ENCODE measurements at regions not wholly inside any gene's neighbourhood (a gene's known extent, or its start where the extent isn't known, plus 50 kb on each side); places are given as distances from the start of the nearest gene placed in this dataset.

DNA sequence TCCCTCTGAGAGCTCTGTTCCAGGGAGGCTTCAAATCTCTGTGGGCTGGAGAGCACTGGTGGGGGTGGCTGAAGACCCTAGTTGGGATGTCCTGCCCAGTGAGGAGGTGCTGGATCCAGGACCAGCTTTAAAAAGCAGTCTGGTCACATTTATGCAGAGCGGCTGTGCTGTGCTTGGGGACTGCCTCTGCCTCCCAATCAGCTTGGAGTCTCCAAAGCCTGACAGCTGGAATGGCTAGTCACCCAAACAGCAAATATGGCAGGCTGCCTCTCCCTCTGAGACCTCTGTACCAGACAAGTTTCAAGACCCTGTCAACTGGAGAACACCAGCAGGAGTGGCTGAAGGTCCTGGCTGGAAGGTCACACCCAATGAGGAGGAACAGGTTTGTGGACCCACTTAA lies 848.1 kb upstream of the DIAPH2 start:
- H3K36me3 ChIP-seq: no peaks in the 10 kb centered on the region
- no peak for TF ChIP-seq POLR2A (IDR thresholded peaks at IDR 0.05)
- TF ChIP-seq CTCF (IDR thresholded peaks at IDR 0.05): no peak
- no peak for TF ChIP-seq EP300 (IDR thresholded peaks at IDR 0.05)
- 100% methylated on average over 1 of the region's 1 CpG; no CpG with 5 or more reads in 1 of the 2 donors for WGBS, 2 donors
- no peaks in the 10 kb centered on the region for H3K9me3 ChIP-seq
- H3K27ac ChIP-seq: no peak overlapping the region
- no peaks in the 10 kb centered on the region for H3K4me1 ChIP-seq
- no peak overlapping the region for H3K4me3 ChIP-seq
- H3K27me3 ChIP-seq: no peaks in the 10 kb centered on the region
- DNase-seq (ENCODE audit: low spot score in 2 of 2): no peak

- no peak for TF ChIP-seq EP300 (IDR thresholded peaks at IDR 0.05)
- TF ChIP-seq CTCF (IDR thresholded peaks at IDR 0.05): no peak
- TF ChIP-seq POLR2A (IDR thresholded peaks at IDR 0.05): no peak
- Histone ChIP-seq H3K9me3 (no peaks in the 10 kb centered on the region), H3K27ac (no peak overlapping the region), H3K36me3 (no peaks in the 10 kb centered on the region), H3K27me3 (no peaks in the 10 kb centered on the region), H3K4me1 (no peaks in the 10 kb centered on the region), H3K4me3 (no peak overlapping the region)
- DNase-seq (ENCODE audit: low spot score in 2 of 2): no peak
These were observed 842.8 kb upstream of the DIAPH2 start for GRCh38 chrX:95841863-95842262.

GRCh38 chrX:95860127-95860526 lies 824.5 kb upstream of the DIAPH2 start:
- Histone ChIP-seq H3K27ac (no peak overlapping the region), H3K9me3 (peaks cover 0 to 4% (median 1%) of the 10 kb centered on the region in 4 donors), H3K4me3 (no peak overlapping the region), H3K36me3 (no peaks in the 10 kb centered on the region), H3K4me1 (no peaks in the 10 kb centered on the region), H3K27me3 (no peaks in the 10 kb centered on the region)
- no peak for TF ChIP-seq POLR2A (IDR thresholded peaks at IDR 0.05)
- no peak for TF ChIP-seq EP300 (IDR thresholded peaks at IDR 0.05)
- no peak for TF ChIP-seq CTCF (IDR thresholded peaks at IDR 0.05)
- WGBS, 2 donors: 67 to 70% methylated on average over 1 of the region's 1 CpG
- no peak for DNase-seq (ENCODE audit: low spot score in 2 of 2)

DNA sequence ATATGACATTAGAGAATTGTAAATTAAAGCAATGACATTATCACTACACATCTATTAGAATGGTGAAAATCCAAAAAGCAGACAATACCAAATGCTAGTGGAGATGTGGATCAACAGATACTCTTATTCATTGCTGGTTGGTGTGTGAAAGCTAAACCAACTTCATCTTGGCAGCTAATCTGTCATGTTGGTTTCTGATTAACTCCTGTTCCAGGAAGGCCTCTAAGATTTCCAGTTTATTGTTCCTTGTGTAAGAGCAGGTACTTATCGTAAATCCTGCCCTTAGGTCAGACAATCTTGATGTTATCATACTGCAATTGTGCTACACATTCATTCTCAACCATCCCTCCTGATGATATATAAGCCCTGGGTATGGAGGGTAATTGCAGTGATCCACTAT lies 809.0 kb upstream of the DIAPH2 start:
- H3K4me1 ChIP-seq: no peaks in the 10 kb centered on the region
- H3K27me3 ChIP-seq: no peaks in the 10 kb centered on the region
- H3K36me3 ChIP-seq: no peaks in the 10 kb centered on the region
- no peak overlapping the region for H3K4me3 ChIP-seq
- DNase-seq (ENCODE audit: low spot score in 2 of 2): no peak
- WGBS, 2 donors: 94 to 100% methylated on average over 1 of the region's 1 CpG
- peaks cover 0 to 4% (median 0%) of the 10 kb centered on the region in 4 donors for H3K9me3 ChIP-seq
- TF ChIP-seq EP300 (IDR thresholded peaks at IDR 0.05) (no peak), CTCF (IDR thresholded peaks at IDR 0.05) (no peak), POLR2A (IDR thresholded peaks at IDR 0.05) (no peak)
- H3K27ac ChIP-seq: no peak overlapping the region

GRCh38 chrX:95878874-95879273 lies 805.8 kb upstream of the DIAPH2 start:
- 51 to 62% methylated on average over 4 of the region's 4 CpGs for WGBS, 2 donors
- H3K4me1 ChIP-seq: no peaks in the 10 kb centered on the region

More at GRCh38 chrX:95878874-95879273, 805.8 kb upstream of the DIAPH2 start:
- H3K4me3 ChIP-seq: no peak overlapping the region
- no peaks in the 10 kb centered on the region for H3K27me3 ChIP-seq
- H3K9me3 ChIP-seq: no peaks in the 10 kb centered on the region
- TF ChIP-seq CTCF (IDR thresholded peaks at IDR 0.05) (no peak), POLR2A (IDR thresholded peaks at IDR 0.05) (no peak), EP300 (IDR thresholded peaks at IDR 0.05) (no peak)
- DNase-seq (ENCODE audit: low spot score in 2 of 2): no peak
- no peaks in the 10 kb centered on the region for H3K36me3 ChIP-seq
- no peak overlapping the region for H3K27ac ChIP-seq
